WTC11 (cell line): ENCODE measurements at regions not wholly inside any gene's neighbourhood (a gene's known extent, or its start where the extent isn't known, plus 50 kb on each side); places are given as distances from the start of the nearest gene placed in this dataset.
"Not testable (repeated sequence)": the region's sequence is repeated elsewhere in the genome, so short reads cannot be mapped to it uniquely, and the experiment has no call there.

ENCODE experiments used
- CREM ChIP-seq: sonication (generic); formaldehyde crosslinking; IDR thresholded peaks from 2 replicates; pipeline ENCODE4 v1.8.1; 2022; ENCODE audit warnings: mild to moderate bottlenecking, missing genetic modification reagents, moderate library complexity
- FOXP1 ChIP-seq: sonication (generic); formaldehyde crosslinking; IDR thresholded peaks from 2 replicates; pipeline ENCODE4 v1.8.0; 2022; ENCODE audit warnings: missing genetic modification reagents, mild to moderate bottlenecking, moderate library complexity, borderline replicate concordance
- MYBL2 ChIP-seq: sonication (generic); formaldehyde crosslinking; IDR thresholded peaks from 2 replicates; pipeline ENCODE4 v1.8.1; 2023; ENCODE audit warnings: mild to moderate bottlenecking, moderate library complexity, missing genetic modification reagents
- SP1 ChIP-seq: sonication (generic); formaldehyde crosslinking; conservative IDR thresholded peaks from 2 replicates; pipeline ENCODE4 v1.8.1; 2022; ENCODE audit warnings: missing genetic modification reagents
- TCF7 ChIP-seq: sonication (generic); formaldehyde crosslinking; IDR thresholded peaks from 2 replicates; pipeline ENCODE4 v1.8.0; 2022; ENCODE audit warnings: mild to moderate bottlenecking, low read depth, missing genetic modification reagents, moderate library complexity
- TF ChIP-seq, protein P1 (sequence below): fragments of 200-600 bp; IDR thresholded peaks from 2 replicates; pipeline ENCODE4 v1.8.0; 2022; ENCODE audit warnings: antibody characterized with exemption
- TF ChIP-seq, protein P2 (sequence below): sonication (generic); formaldehyde crosslinking; IDR thresholded peaks from 2 replicates; pipeline ENCODE4 v1.8.0; 2022; ENCODE audit warnings: mild to moderate bottlenecking, missing genetic modification reagents
- TF ChIP-seq, protein P3 (sequence below): sonication (generic); formaldehyde crosslinking; conservative IDR thresholded peaks from 2 replicates; pipeline ENCODE4 v1.8.1; 2023; ENCODE audit warnings: mild to moderate bottlenecking, low read depth, missing genetic modification reagents, moderate library complexity
- TF ChIP-seq, protein P4 (sequence below): sonication (generic); formaldehyde crosslinking; IDR thresholded peaks from 2 replicates; pipeline ENCODE4 v1.8.0; 2022; ENCODE audit warnings: missing genetic modification reagents
- TF ChIP-seq, protein P5 (sequence below): sonication (generic); formaldehyde crosslinking; IDR thresholded peaks from 2 replicates; pipeline ENCODE4 v1.8.1; 2023; ENCODE audit warnings: mild to moderate bottlenecking, missing genetic modification reagents, moderate library complexity

DNA sequence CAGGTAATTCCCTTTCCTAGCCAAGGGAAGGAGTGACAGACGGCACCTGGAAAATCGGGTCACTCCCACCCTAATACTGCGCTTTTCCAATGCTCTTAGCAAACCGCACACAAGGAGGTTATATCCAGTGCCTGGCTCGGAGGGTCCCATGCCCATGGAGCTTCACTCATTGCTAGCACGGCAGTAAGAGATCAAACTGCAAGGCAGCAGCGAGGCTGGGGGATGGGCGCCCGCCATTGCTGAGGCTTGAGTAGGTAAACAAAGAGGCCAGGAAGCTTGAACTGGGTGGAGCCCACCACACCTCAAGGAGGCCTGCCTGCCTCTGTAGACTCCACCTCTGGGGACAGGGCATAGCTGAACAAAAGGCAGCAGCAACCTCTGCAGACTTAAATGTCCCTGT is 86.8 kb upstream of the DIAPH2 start:
- TF ChIP-seq, protein P1, sequence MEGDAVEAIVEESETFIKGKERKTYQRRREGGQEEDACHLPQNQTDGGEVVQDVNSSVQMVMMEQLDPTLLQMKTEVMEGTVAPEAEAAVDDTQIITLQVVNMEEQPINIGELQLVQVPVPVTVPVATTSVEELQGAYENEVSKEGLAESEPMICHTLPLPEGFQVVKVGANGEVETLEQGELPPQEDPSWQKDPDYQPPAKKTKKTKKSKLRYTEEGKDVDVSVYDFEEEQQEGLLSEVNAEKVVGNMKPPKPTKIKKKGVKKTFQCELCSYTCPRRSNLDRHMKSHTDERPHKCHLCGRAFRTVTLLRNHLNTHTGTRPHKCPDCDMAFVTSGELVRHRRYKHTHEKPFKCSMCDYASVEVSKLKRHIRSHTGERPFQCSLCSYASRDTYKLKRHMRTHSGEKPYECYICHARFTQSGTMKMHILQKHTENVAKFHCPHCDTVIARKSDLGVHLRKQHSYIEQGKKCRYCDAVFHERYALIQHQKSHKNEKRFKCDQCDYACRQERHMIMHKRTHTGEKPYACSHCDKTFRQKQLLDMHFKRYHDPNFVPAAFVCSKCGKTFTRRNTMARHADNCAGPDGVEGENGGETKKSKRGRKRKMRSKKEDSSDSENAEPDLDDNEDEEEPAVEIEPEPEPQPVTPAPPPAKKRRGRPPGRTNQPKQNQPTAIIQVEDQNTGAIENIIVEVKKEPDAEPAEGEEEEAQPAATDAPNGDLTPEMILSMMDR, result not testable (repeated sequence)
- TF ChIP-seq, protein P2, sequence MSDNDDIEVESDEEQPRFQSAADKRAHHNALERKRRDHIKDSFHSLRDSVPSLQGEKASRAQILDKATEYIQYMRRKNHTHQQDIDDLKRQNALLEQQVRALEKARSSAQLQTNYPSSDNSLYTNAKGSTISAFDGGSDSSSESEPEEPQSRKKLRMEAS (CRISPR knock-in tag), result not testable (repeated sequence)
- TF ChIP-seq, protein P3, sequence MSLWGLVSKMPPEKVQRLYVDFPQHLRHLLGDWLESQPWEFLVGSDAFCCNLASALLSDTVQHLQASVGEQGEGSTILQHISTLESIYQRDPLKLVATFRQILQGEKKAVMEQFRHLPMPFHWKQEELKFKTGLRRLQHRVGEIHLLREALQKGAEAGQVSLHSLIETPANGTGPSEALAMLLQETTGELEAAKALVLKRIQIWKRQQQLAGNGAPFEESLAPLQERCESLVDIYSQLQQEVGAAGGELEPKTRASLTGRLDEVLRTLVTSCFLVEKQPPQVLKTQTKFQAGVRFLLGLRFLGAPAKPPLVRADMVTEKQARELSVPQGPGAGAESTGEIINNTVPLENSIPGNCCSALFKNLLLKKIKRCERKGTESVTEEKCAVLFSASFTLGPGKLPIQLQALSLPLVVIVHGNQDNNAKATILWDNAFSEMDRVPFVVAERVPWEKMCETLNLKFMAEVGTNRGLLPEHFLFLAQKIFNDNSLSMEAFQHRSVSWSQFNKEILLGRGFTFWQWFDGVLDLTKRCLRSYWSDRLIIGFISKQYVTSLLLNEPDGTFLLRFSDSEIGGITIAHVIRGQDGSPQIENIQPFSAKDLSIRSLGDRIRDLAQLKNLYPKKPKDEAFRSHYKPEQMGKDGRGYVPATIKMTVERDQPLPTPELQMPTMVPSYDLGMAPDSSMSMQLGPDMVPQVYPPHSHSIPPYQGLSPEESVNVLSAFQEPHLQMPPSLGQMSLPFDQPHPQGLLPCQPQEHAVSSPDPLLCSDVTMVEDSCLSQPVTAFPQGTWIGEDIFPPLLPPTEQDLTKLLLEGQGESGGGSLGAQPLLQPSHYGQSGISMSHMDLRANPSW (CRISPR knock-in tag), result not testable (repeated sequence)
- not testable (repeated sequence) for TF ChIP-seq TCF7 (CRISPR knock-in tag); SP1; FOXP1 (CRISPR knock-in tag); CREM; MYBL2
- TF ChIP-seq, protein P4, sequence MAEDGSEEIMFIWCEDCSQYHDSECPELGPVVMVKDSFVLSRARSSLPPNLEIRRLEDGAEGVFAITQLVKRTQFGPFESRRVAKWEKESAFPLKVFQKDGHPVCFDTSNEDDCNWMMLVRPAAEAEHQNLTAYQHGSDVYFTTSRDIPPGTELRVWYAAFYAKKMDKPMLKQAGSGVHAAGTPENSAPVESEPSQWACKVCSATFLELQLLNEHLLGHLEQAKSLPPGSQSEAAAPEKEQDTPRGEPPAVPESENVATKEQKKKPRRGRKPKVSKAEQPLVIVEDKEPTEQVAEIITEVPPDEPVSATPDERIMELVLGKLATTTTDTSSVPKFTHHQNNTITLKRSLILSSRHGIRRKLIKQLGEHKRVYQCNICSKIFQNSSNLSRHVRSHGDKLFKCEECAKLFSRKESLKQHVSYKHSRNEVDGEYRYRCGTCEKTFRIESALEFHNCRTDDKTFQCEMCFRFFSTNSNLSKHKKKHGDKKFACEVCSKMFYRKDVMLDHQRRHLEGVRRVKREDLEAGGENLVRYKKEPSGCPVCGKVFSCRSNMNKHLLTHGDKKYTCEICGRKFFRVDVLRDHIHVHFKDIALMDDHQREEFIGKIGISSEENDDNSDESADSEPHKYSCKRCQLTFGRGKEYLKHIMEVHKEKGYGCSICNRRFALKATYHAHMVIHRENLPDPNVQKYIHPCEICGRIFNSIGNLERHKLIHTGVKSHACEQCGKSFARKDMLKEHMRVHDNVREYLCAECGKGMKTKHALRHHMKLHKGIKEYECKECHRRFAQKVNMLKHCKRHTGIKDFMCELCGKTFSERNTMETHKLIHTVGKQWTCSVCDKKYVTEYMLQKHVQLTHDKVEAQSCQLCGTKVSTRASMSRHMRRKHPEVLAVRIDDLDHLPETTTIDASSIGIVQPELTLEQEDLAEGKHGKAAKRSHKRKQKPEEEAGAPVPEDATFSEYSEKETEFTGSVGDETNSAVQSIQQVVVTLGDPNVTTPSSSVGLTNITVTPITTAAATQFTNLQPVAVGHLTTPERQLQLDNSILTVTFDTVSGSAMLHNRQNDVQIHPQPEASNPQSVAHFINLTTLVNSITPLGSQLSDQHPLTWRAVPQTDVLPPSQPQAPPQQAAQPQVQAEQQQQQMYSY (CRISPR knock-in tag), result not testable (repeated sequence)
- TF ChIP-seq, protein P5, sequence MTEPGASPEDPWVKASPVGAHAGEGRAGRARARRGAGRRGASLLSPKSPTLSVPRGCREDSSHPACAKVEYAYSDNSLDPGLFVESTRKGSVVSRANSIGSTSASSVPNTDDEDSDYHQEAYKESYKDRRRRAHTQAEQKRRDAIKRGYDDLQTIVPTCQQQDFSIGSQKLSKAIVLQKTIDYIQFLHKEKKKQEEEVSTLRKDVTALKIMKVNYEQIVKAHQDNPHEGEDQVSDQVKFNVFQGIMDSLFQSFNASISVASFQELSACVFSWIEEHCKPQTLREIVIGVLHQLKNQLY (CRISPR knock-in tag), result not testable (repeated sequence)
